WTC11 (cell line): ENCODE measurements at regions not wholly inside any gene's neighbourhood (a gene's known extent, or its start where the extent isn't known, plus 50 kb on each side); places are given as distances from the start of the nearest gene placed in this dataset.
"Not testable (repeated sequence)": the region's sequence is repeated elsewhere in the genome, so short reads cannot be mapped to it uniquely, and the experiment has no call there.

Source experiments
- ATAC-seq: fragments of 200-7000 bp; cut with Tn5 transposase; 2 replicates; pipeline ENCODE4 v1.10.0; 2021; ENCODE audit warnings: mild to moderate bottlenecking, moderate library complexity
- CTCF ChIA-PET: fragments of 300-600 bp; sonication (Branson Sonifier 250); formaldehyde crosslinking; loops from one replicate; lab custom pipeline; 2021; ENCODE audit warnings: antibody characterized with exemption; lab: Charles Lee
- POLR2A ChIA-PET: fragments of 350-600 bp; sonication (Branson Sonifier 250); formaldehyde crosslinking; loops from one replicate; lab custom pipeline; 2021; ENCODE audit warnings: antibody characterized with exemption; lab: Charles Lee
- DNase-seq: peaks from one replicate; pipeline ENCODE4 v3.0.0; 2021; ENCODE audit warnings: low spot score
- H3K27ac Mint-ChIP-seq: 2 replicates; pipeline ENCODE4 v1.8.0; 2021; ENCODE audit warnings: mixed read lengths
- H3K27me3 Mint-ChIP-seq: 2 replicates; pipeline ENCODE4 v1.8.0; 2021; ENCODE audit warnings: low read depth, mild to moderate bottlenecking, moderate library complexity, mixed read lengths
- H3K36me3 Mint-ChIP-seq: 2 replicates; pipeline ENCODE4 v1.8.0; 2021; ENCODE audit warnings: mixed read lengths
- H3K4me1 Mint-ChIP-seq: 2 replicates; pipeline ENCODE4 v1.8.0; 2022; ENCODE audit warnings: mixed read lengths
- H3K4me3 Mint-ChIP-seq: 2 replicates; pipeline ENCODE4 v1.8.0; 2021; ENCODE audit warnings: mild to moderate bottlenecking, moderate library complexity, mixed read lengths
- H3K9me3 Mint-ChIP-seq: 2 replicates; pipeline ENCODE4 v1.8.0; 2021; ENCODE audit warnings: mixed read lengths
- EMX1 ChIP-seq: fragments of 250-450 bp; sonication (Bioruptor Pico); IDR thresholded peaks from 2 replicates; pipeline ENCODE4 v1.8.0; 2021; ENCODE audit warnings: mild to moderate bottlenecking
- ESRRA ChIP-seq: sonication (generic); formaldehyde crosslinking; IDR thresholded peaks from 2 replicates; pipeline ENCODE4 v1.8.1; 2022; ENCODE audit warnings: mild to moderate bottlenecking, missing genetic modification reagents, borderline replicate concordance
- FOXK1 ChIP-seq: sonication (generic); formaldehyde crosslinking; IDR thresholded peaks from 2 replicates; pipeline ENCODE4 v1.8.0; 2022; ENCODE audit warnings: mild to moderate bottlenecking, moderate library complexity, missing genetic modification reagents
- FOXP1 ChIP-seq: sonication (generic); formaldehyde crosslinking; IDR thresholded peaks from 2 replicates; pipeline ENCODE4 v1.8.0; 2022; ENCODE audit warnings: missing genetic modification reagents, mild to moderate bottlenecking, moderate library complexity, borderline replicate concordance
- GTF2I ChIP-seq: fragments of 250-450 bp; sonication (Bioruptor Pico); conservative IDR thresholded peaks from 2 replicates; pipeline ENCODE4 v1.4.0; 2021; ENCODE audit warnings: mild to moderate bottlenecking
- IRF2 ChIP-seq: sonication (generic); formaldehyde crosslinking; IDR thresholded peaks from 2 replicates; pipeline ENCODE4 v1.8.0; 2022; ENCODE audit warnings: low read depth, missing genetic modification reagents, borderline replicate concordance
- OVOL2 ChIP-seq: fragments of 250-450 bp; sonication (Bioruptor Pico); IDR thresholded peaks from 2 replicates; pipeline ENCODE4 v1.9.0; 2021; ENCODE audit warnings: mild to moderate bottlenecking, borderline replicate concordance
- SOX15 ChIP-seq: fragments of 250-450 bp; sonication (Bioruptor Pico); IDR thresholded peaks from 2 replicates; pipeline ENCODE4 v1.9.0; 2021; ENCODE audit warnings: mild to moderate bottlenecking
- TP53 ChIP-seq: sonication (generic); formaldehyde crosslinking; IDR thresholded peaks from 2 replicates; pipeline ENCODE4 v1.8.1; 2023; ENCODE audit warnings: mild to moderate bottlenecking, missing genetic modification reagents
- ZBTB21 ChIP-seq: sonication (generic); formaldehyde crosslinking; IDR thresholded peaks from 2 replicates; pipeline ENCODE4 v1.8.1; 2023; ENCODE audit warnings: mild to moderate bottlenecking, missing genetic modification reagents, borderline replicate concordance
- ZNF416 ChIP-seq: fragments of 250-450 bp; sonication (Bioruptor Pico); IDR thresholded peaks from 2 replicates; pipeline ENCODE4 v1.9.0; 2021; ENCODE audit warnings: mild to moderate bottlenecking, inconsistent platforms
- TF ChIP-seq, protein P1 (sequence below): sonication (generic); formaldehyde crosslinking; IDR thresholded peaks from 2 replicates; pipeline ENCODE4 v1.8.0; 2022; ENCODE audit warnings: mild to moderate bottlenecking, missing genetic modification reagents
- TF ChIP-seq, protein P2 (sequence below): sonication (generic); formaldehyde crosslinking; IDR thresholded peaks from 2 replicates; pipeline ENCODE4 v1.8.1; 2023; ENCODE audit warnings: mild to moderate bottlenecking, missing genetic modification reagents
- TF ChIP-seq, protein P3 (sequence below): sonication (generic); formaldehyde crosslinking; IDR thresholded peaks from 2 replicates; pipeline ENCODE4 v1.8.1; 2022; ENCODE audit warnings: mild to moderate bottlenecking, missing genetic modification reagents, moderate library complexity, borderline replicate concordance
- TF ChIP-seq, protein P4 (sequence below): sonication (generic); formaldehyde crosslinking; IDR thresholded peaks from 2 replicates; pipeline ENCODE4 v1.8.0; 2023; ENCODE audit warnings: missing genetic modification reagents
- TF ChIP-seq, protein P5 (sequence below): sonication (generic); formaldehyde crosslinking; IDR thresholded peaks from 2 replicates; pipeline ENCODE4 v1.8.0; 2023; ENCODE audit warnings: missing genetic modification reagents, mild to moderate bottlenecking, borderline replicate concordance
- TF ChIP-seq, protein P6 (sequence below): sonication (generic); formaldehyde crosslinking; IDR thresholded peaks from 2 replicates; pipeline ENCODE4 v1.8.0; 2022; ENCODE audit warnings: mild to moderate bottlenecking, missing genetic modification reagents
- TF ChIP-seq, protein P7 (sequence below): sonication (generic); formaldehyde crosslinking; IDR thresholded peaks from 2 replicates; pipeline ENCODE4 v1.8.1; 2022; ENCODE audit warnings: low read depth, missing genetic modification reagents, borderline replicate concordance
- TF ChIP-seq, protein P8 (sequence below): sonication (generic); formaldehyde crosslinking; IDR thresholded peaks from 2 replicates; pipeline ENCODE4 v1.8.1; 2023; ENCODE audit warnings: mild to moderate bottlenecking, missing genetic modification reagents

DNA sequence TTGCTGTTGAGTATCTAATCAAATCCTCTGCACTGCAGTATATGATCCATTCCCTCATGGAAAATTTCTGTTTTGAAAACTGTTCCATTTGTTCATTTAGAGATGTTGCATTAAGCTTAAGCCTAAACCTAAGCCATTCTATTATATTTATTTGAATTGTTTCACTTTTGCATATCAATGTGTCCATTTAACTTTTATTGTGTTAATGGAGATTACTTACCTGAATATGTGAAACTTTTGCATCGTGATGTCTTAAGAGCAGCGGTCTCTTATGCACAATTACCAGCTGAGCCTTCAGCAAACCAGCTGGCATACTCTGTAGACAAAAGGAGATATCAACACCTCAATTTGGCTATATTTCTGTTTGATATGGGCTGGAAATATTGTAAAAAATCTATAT lies 922.5 kb upstream of the FBXO33 start:
- peaks cover 14% of the 10 kb centered on the region for H3K36me3 Mint-ChIP-seq
- POLR2A ChIA-PET: no interaction called here
- DNase-seq (no peak), ATAC-seq (no peak)
- H3K27me3 Mint-ChIP-seq: no peaks in the 10 kb centered on the region
- H3K4me1 Mint-ChIP-seq: peaks cover 27% of the 10 kb centered on the region
- peaks cover 18% of the 10 kb centered on the region for H3K9me3 Mint-ChIP-seq
- TF ChIP-seq ESRRA (CRISPR knock-in tag) (no peak), GTF2I (no peak), OVOL2 (CRISPR knock-in tag) (no peak), FOXP1 (CRISPR knock-in tag) (no peak)
- TF ChIP-seq, protein P1, sequence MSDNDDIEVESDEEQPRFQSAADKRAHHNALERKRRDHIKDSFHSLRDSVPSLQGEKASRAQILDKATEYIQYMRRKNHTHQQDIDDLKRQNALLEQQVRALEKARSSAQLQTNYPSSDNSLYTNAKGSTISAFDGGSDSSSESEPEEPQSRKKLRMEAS: no peak
- CTCF ChIA-PET: no interaction called here
- H3K4me3 Mint-ChIP-seq: no peak overlapping the region
- no peak overlapping the region for H3K27ac Mint-ChIP-seq

DNA sequence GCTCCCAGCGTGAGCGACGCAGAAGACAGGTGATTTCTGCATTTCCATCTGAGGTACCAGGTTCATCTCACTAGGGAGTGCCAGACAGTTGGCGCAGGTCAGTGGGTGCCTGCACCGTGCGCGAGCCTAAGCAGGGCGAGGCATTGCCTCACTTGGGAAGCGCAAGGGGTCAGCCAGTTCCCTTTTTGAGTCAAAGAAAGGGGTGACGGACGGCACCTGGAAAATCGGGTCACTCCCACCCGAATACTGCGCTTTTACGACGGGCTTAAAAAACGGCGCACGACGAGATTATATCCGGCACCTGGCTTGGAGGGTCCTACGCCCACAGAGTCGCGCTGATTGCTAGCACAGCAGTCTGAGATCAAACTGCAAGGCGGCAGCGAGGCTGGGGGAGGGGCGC lies 915.9 kb upstream of the FBXO33 start:
- H3K4me1 Mint-ChIP-seq: peaks cover 23% of the 10 kb centered on the region
- POLR2A ChIA-PET: interaction anchor here (1.2 kb wide), 1 partner anchor 9 kb away, joined by 3 read pairs; no protein-coding TSS in a partner anchor
- H3K27ac Mint-ChIP-seq: peak overlapping the region; percentile 97
- H3K27me3 Mint-ChIP-seq, H3K9me3 Mint-ChIP-seq, H3K36me3 Mint-ChIP-seq, CTCF ChIA-PET: not testable (repeated sequence)
- ATAC-seq: peak; percentile 24; the same call in 1 of the 2 replicates
- peak overlapping the region; percentile 91 for H3K4me3 Mint-ChIP-seq
- peak; percentile 34 for DNase-seq

DNA sequence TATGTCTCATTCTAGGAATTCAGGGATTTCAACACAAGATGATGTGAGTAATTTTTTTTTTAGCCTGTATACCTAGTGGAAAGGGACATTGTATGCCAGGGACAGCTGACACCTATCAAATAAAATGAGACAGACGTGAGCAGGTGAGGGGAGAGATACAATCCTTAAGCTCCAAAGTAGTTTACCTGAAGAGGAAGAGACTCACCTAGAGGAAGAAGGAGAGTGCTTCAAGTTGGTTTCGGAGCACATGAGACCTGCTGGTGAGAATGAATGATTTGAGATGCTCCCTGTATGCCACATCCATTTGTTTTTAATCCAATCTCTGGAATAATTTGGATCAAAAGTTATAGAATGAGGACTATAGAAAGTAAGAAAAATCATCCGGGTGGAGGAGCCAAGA lies 915.4 kb upstream of the FBXO33 start:
- CTCF ChIA-PET: no interaction called here
- POLR2A ChIA-PET: interaction anchor here (0.6 to 1.2 kb wide), 2 partner anchors 8 to 881 kb away, joined by 3 to 4 read pairs; no protein-coding TSS in a partner anchor
- no peak for DNase-seq
- H3K36me3 Mint-ChIP-seq: no peaks in the 10 kb centered on the region
- no peaks in the 10 kb centered on the region for H3K9me3 Mint-ChIP-seq
- H3K4me1 Mint-ChIP-seq: peaks cover 24% of the 10 kb centered on the region
- ATAC-seq: peak; percentile 65
- H3K27me3 Mint-ChIP-seq: no peaks in the 10 kb centered on the region
- H3K27ac Mint-ChIP-seq: peak overlapping the region; percentile 97
- H3K4me3 Mint-ChIP-seq: peak overlapping the region; percentile 91
- TF ChIP-seq, protein P2, sequence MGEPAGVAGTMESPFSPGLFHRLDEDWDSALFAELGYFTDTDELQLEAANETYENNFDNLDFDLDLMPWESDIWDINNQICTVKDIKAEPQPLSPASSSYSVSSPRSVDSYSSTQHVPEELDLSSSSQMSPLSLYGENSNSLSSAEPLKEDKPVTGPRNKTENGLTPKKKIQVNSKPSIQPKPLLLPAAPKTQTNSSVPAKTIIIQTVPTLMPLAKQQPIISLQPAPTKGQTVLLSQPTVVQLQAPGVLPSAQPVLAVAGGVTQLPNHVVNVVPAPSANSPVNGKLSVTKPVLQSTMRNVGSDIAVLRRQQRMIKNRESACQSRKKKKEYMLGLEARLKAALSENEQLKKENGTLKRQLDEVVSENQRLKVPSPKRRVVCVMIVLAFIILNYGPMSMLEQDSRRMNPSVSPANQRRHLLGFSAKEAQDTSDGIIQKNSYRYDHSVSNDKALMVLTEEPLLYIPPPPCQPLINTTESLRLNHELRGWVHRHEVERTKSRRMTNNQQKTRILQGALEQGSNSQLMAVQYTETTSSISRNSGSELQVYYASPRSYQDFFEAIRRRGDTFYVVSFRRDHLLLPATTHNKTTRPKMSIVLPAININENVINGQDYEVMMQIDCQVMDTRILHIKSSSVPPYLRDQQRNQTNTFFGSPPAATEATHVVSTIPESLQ (CRISPR knock-in tag): no peak
- TF ChIP-seq FOXK1: no peak
- no peak for TF ChIP-seq OVOL2 (CRISPR knock-in tag)
- TF ChIP-seq, protein P3, sequence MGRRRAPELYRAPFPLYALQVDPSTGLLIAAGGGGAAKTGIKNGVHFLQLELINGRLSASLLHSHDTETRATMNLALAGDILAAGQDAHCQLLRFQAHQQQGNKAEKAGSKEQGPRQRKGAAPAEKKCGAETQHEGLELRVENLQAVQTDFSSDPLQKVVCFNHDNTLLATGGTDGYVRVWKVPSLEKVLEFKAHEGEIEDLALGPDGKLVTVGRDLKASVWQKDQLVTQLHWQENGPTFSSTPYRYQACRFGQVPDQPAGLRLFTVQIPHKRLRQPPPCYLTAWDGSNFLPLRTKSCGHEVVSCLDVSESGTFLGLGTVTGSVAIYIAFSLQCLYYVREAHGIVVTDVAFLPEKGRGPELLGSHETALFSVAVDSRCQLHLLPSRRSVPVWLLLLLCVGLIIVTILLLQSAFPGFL (CRISPR knock-in tag): no peak
- TF ChIP-seq, protein P4, sequence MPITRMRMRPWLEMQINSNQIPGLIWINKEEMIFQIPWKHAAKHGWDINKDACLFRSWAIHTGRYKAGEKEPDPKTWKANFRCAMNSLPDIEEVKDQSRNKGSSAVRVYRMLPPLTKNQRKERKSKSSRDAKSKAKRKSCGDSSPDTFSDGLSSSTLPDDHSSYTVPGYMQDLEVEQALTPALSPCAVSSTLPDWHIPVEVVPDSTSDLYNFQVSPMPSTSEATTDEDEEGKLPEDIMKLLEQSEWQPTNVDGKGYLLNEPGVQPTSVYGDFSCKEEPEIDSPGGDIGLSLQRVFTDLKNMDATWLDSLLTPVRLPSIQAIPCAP (CRISPR knock-in tag): no peak
- TF ChIP-seq, protein P5, sequence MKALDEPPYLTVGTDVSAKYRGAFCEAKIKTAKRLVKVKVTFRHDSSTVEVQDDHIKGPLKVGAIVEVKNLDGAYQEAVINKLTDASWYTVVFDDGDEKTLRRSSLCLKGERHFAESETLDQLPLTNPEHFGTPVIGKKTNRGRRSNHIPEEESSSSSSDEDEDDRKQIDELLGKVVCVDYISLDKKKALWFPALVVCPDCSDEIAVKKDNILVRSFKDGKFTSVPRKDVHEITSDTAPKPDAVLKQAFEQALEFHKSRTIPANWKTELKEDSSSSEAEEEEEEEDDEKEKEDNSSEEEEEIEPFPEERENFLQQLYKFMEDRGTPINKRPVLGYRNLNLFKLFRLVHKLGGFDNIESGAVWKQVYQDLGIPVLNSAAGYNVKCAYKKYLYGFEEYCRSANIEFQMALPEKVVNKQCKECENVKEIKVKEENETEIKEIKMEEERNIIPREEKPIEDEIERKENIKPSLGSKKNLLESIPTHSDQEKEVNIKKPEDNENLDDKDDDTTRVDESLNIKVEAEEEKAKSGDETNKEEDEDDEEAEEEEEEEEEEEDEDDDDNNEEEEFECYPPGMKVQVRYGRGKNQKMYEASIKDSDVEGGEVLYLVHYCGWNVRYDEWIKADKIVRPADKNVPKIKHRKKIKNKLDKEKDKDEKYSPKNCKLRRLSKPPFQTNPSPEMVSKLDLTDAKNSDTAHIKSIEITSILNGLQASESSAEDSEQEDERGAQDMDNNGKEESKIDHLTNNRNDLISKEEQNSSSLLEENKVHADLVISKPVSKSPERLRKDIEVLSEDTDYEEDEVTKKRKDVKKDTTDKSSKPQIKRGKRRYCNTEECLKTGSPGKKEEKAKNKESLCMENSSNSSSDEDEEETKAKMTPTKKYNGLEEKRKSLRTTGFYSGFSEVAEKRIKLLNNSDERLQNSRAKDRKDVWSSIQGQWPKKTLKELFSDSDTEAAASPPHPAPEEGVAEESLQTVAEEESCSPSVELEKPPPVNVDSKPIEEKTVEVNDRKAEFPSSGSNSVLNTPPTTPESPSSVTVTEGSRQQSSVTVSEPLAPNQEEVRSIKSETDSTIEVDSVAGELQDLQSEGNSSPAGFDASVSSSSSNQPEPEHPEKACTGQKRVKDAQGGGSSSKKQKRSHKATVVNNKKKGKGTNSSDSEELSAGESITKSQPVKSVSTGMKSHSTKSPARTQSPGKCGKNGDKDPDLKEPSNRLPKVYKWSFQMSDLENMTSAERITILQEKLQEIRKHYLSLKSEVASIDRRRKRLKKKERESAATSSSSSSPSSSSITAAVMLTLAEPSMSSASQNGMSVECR (CRISPR knock-in tag): no peak
- no peak for TF ChIP-seq ZNF416
- TF ChIP-seq, protein P6, sequence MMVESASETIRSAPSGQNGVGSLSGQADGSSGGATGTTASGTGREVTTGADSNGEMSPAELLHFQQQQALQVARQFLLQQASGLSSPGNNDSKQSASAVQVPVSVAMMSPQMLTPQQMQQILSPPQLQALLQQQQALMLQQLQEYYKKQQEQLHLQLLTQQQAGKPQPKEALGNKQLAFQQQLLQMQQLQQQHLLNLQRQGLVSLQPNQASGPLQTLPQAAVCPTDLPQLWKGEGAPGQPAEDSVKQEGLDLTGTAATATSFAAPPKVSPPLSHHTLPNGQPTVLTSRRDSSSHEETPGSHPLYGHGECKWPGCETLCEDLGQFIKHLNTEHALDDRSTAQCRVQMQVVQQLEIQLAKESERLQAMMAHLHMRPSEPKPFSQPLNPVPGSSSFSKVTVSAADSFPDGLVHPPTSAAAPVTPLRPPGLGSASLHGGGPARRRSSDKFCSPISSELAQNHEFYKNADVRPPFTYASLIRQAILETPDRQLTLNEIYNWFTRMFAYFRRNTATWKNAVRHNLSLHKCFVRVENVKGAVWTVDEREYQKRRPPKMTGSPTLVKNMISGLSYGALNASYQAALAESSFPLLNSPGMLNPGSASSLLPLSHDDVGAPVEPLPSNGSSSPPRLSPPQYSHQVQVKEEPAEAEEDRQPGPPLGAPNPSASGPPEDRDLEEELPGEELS (CRISPR knock-in tag): no peak
- TF ChIP-seq TP53 (CRISPR knock-in tag): no peak
- TF ChIP-seq ZBTB21 (CRISPR knock-in tag): no peak
- TF ChIP-seq, protein P7, sequence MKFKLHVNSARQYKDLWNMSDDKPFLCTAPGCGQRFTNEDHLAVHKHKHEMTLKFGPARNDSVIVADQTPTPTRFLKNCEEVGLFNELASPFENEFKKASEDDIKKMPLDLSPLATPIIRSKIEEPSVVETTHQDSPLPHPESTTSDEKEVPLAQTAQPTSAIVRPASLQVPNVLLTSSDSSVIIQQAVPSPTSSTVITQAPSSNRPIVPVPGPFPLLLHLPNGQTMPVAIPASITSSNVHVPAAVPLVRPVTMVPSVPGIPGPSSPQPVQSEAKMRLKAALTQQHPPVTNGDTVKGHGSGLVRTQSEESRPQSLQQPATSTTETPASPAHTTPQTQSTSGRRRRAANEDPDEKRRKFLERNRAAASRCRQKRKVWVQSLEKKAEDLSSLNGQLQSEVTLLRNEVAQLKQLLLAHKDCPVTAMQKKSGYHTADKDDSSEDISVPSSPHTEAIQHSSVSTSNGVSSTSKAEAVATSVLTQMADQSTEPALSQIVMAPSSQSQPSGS: no peak
- no peak for TF ChIP-seq IRF2 (CRISPR knock-in tag)
- TF ChIP-seq, protein P8, sequence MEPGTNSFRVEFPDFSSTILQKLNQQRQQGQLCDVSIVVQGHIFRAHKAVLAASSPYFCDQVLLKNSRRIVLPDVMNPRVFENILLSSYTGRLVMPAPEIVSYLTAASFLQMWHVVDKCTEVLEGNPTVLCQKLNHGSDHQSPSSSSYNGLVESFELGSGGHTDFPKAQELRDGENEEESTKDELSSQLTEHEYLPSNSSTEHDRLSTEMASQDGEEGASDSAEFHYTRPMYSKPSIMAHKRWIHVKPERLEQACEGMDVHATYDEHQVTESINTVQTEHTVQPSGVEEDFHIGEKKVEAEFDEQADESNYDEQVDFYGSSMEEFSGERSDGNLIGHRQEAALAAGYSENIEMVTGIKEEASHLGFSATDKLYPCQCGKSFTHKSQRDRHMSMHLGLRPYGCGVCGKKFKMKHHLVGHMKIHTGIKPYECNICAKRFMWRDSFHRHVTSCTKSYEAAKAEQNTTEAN: no peak
- no peak for TF ChIP-seq SOX15 (CRISPR knock-in tag)
- no peak for TF ChIP-seq EMX1 (CRISPR knock-in tag)
